Activated B cell treated with CpG ODN at 0.5 μM for 24 hours (primary cell): ENCODE measurements at regions not wholly inside any gene's neighbourhood (a gene's known extent, or its start where the extent isn't known, plus 50 kb on each side); places are given as distances from the start of the nearest gene placed in this dataset.
"Not testable (repeated sequence)": the region's sequence is repeated elsewhere in the genome, so short reads cannot be mapped to it uniquely, and the experiment has no call there.

Experiments
- ATAC-seq: fragments of 200-7000 bp; cut with Tn5 transposase; one replicate; pipeline ENCODE4 v1.10.0; 2021; ENCODE audit warnings: low read depth, mild to moderate bottlenecking, moderate library complexity
- CTCF ChIA-PET: fragments of 350-600 bp; sonication (Branson Sonifier 250); formaldehyde crosslinking; loops from one replicate; lab custom pipeline; 2021; ENCODE audit warnings: antibody characterized with exemption; lab: Charles Lee
- POLR2A ChIA-PET: fragments of 350-600 bp; sonication (Branson Sonifier 250); formaldehyde crosslinking; loops from one replicate; lab custom pipeline; 2021; ENCODE audit warnings: antibody characterized with exemption; lab: Charles Lee
- DNase-seq: peaks from one replicate; pipeline ENCODE4 v3.0.0; 2022
- H3K27ac Mint-ChIP-seq: one replicate; pipeline ENCODE4 v1.8.0; 2020; ENCODE audit warnings: mixed read lengths
- H3K27me3 Mint-ChIP-seq: one replicate; pipeline ENCODE4 v1.8.0; 2021; ENCODE audit warnings: mixed read lengths
- H3K36me3 Mint-ChIP-seq: one replicate; pipeline ENCODE4 v1.8.0; 2021; ENCODE audit warnings: low read depth, mixed read lengths
- H3K4me1 Mint-ChIP-seq: one replicate; pipeline ENCODE4 v1.8.0; 2021; ENCODE audit warnings: mixed read lengths
- H3K4me3 Mint-ChIP-seq: one replicate; pipeline ENCODE4 v1.8.0; 2020; ENCODE audit warnings: mild to moderate bottlenecking, mixed read lengths
- H3K9me3 Mint-ChIP-seq: one replicate; pipeline ENCODE4 v1.8.0; 2020; ENCODE audit warnings: mixed read lengths
- intact Hi-C: fragments of 100-400 bp; cut with micrococcal nuclease; formaldehyde crosslinking; loops from one replicate; pipeline ENCODE4 v1.15.1; 2024

GRCh38 chr2:87326754-87327153 lies 305.1 kb upstream of the PLGLB1 start:
- DNase-seq, H3K36me3 Mint-ChIP-seq, POLR2A ChIA-PET, CTCF ChIA-PET, H3K27me3 Mint-ChIP-seq, H3K4me3 Mint-ChIP-seq, H3K27ac Mint-ChIP-seq, ATAC-seq, H3K9me3 Mint-ChIP-seq, intact Hi-C loops: not testable (repeated sequence)
- H3K4me1 Mint-ChIP-seq = peaks cover 13% of the 10 kb centered on the region

- H3K9me3 Mint-ChIP-seq, H3K4me3 Mint-ChIP-seq, CTCF ChIA-PET, H3K36me3 Mint-ChIP-seq, POLR2A ChIA-PET, H3K27me3 Mint-ChIP-seq, DNase-seq, ATAC-seq, intact Hi-C loops, H3K27ac Mint-ChIP-seq: not testable (repeated sequence)
- H3K4me1 Mint-ChIP-seq = peaks cover 13% of the 10 kb centered on the region
Observed at GRCh38 chr2:87327648-87328371, 306.2 kb upstream of the PLGLB1 start.

DNA sequence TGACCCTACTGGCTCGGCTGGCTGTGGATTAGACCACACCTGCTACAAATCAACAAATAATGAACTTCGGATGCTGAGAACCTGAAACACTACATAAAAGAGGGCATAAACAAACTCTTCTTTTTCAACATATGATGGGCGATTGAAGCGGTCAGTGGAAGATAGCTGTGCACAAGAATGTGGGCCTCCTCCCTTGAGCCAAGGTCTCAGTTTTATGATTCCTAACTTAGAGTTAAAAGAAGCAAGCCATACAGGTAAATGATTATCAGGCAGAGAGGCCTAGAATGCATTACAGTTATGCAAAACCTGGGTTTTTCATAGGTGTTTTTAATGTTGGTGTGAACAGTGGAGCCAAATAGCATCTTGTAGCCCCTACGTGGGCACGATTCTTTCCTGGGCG lies 307.9 kb upstream of the PLGLB1 start:
- DNase-seq, H3K4me1 Mint-ChIP-seq, ATAC-seq, H3K27ac Mint-ChIP-seq, H3K27me3 Mint-ChIP-seq, H3K9me3 Mint-ChIP-seq, H3K36me3 Mint-ChIP-seq, CTCF ChIA-PET, H3K4me3 Mint-ChIP-seq, intact Hi-C loops, POLR2A ChIA-PET: not testable (repeated sequence)

DNA sequence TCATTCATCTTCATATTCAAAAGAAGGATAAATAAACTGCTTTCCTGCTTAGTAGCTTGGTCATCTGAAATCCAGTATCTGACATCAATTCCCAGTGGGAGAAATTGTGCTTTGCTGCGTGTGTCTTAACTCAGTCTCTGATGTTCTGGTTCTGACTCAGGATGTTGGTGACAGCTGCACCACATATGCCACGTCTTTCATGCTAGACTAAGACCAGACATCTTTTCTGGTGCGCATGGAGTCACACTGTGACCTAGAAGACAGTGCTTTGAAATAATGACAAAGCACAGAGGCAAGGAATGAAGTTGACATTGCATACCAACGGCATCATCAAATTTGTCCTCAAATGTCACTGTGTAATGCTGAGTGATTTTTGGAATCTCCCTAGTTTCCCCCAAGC lies 308.8 kb upstream of the PLGLB1 start:
- H3K27ac Mint-ChIP-seq, POLR2A ChIA-PET, H3K4me1 Mint-ChIP-seq, DNase-seq, CTCF ChIA-PET, H3K36me3 Mint-ChIP-seq, H3K27me3 Mint-ChIP-seq, H3K4me3 Mint-ChIP-seq, H3K9me3 Mint-ChIP-seq, intact Hi-C loops: not testable (repeated sequence)
- peak; percentile 76 for ATAC-seq

DNA sequence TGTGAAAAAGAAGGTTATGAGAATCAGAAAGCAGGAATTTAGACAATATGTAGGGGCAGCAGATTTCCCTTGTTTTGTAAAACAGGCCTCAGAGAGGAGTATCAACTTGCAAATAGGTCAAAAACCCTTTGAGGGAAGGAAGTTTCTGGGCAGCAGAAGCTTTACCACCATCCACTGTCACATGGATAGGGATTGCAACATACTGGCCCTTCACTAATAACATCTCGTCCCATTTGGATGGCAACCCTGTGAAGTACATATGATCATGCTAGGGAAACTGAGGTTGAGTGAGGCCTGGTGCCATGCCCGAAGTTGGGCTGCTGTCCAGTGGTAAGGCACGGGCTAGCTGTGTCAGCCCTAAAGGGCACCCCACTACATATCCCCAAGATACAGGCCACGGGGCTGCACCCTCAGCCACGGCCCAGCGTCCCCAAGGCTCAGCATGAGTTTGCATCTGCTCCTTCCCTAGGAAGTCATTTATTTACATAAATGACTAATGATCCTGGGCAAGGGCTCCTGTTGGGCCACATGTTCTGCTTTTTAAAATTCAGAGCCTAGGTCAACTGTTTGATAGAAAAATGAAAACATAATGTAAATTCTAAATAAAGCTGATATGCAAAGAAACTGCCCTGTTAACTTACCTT lies 310.4 kb upstream of the PLGLB1 start:
- H3K36me3 Mint-ChIP-seq, H3K27ac Mint-ChIP-seq, DNase-seq, H3K9me3 Mint-ChIP-seq, H3K4me3 Mint-ChIP-seq, H3K4me1 Mint-ChIP-seq, H3K27me3 Mint-ChIP-seq, POLR2A ChIA-PET, intact Hi-C loops, CTCF ChIA-PET: not testable (repeated sequence)
- peak; percentile 43 for ATAC-seq

DNA sequence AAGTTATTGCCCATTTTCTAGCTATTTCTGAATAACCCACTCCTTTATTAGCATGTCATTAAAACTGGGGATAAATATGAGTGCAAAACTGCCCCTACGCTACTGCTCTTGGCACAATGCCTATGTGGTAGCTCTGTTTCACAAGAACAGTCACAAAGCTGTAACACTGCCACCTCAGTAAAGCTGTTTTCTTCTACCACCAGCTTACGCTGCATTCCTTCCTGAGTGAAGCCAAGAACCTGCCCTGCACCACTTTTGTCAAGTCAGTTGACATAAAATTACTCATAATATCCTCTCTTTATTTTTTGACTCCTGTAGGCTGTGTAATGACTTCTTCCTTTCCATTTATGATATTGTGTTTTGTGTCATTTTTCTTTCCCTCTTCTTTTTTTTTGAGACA lies 313.2 kb upstream of the PLGLB1 start:
- H3K36me3 Mint-ChIP-seq, H3K4me1 Mint-ChIP-seq, H3K9me3 Mint-ChIP-seq, H3K27ac Mint-ChIP-seq, DNase-seq, intact Hi-C loops, CTCF ChIA-PET, H3K27me3 Mint-ChIP-seq, POLR2A ChIA-PET, H3K4me3 Mint-ChIP-seq, ATAC-seq: not testable (repeated sequence)

- H3K27me3 Mint-ChIP-seq, CTCF ChIA-PET, H3K36me3 Mint-ChIP-seq, POLR2A ChIA-PET, ATAC-seq, intact Hi-C loops, H3K27ac Mint-ChIP-seq, H3K4me1 Mint-ChIP-seq, DNase-seq, H3K9me3 Mint-ChIP-seq, H3K4me3 Mint-ChIP-seq: not testable (repeated sequence)
Observed at GRCh38 chr2:87338998-87339397, 317.4 kb upstream of the PLGLB1 start.

- H3K4me3 Mint-ChIP-seq, CTCF ChIA-PET, H3K36me3 Mint-ChIP-seq, POLR2A ChIA-PET, H3K27me3 Mint-ChIP-seq, ATAC-seq, H3K27ac Mint-ChIP-seq, H3K9me3 Mint-ChIP-seq, H3K4me1 Mint-ChIP-seq, intact Hi-C loops: not testable (repeated sequence)
- DNase-seq = peak; percentile 50
Observed at GRCh38 chr2:87341601-87342014, 320.0 kb upstream of the PLGLB1 start.

DNA sequence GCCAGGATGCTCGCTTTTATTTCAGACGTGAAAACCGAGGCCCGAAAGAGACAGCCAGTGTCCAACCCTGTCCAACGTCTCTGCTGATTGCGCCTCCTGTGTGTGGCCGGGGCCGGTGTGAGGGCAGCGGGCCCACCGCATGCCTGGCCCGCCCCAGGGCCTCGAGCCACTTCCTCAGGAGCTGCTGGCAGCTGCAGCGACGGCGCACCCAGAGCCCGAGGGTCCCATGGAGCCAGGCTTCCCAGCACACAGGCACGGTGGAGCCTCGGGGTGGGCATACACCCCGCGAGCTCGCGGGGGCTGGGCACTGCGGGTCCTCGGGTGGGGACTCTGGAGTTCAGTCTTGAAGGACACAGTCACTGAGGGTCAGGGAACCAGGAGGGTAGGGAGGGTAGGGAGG lies 320.5 kb upstream of the PLGLB1 start:
- DNase-seq, H3K27me3 Mint-ChIP-seq, H3K9me3 Mint-ChIP-seq, H3K4me3 Mint-ChIP-seq, POLR2A ChIA-PET, CTCF ChIA-PET, H3K36me3 Mint-ChIP-seq, H3K27ac Mint-ChIP-seq, intact Hi-C loops, H3K4me1 Mint-ChIP-seq, ATAC-seq: not testable (repeated sequence)

DNA sequence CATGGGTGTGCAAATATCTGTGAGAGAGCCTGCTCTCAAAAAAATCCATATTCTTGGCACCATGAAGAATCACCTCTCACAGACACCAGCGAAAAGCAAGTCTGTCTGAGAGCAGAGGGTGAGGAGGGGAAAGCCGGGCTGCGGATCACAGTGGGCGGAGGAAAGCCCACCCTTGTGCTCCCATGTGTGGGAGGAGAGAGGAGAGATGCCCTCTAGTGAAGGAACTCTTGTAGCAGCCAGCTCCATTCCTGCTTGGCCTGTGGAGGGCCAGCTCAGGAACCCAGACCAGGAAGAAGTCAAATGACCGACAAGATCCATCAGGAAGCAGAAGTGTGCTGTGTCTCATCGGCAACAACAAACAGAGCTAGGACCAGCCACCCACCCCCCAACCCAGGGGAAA lies 321.7 kb upstream of the PLGLB1 start:
- H3K36me3 Mint-ChIP-seq, intact Hi-C loops, CTCF ChIA-PET, ATAC-seq, H3K4me3 Mint-ChIP-seq, H3K9me3 Mint-ChIP-seq, H3K27me3 Mint-ChIP-seq, DNase-seq, H3K4me1 Mint-ChIP-seq, H3K27ac Mint-ChIP-seq, POLR2A ChIA-PET: not testable (repeated sequence)

DNA sequence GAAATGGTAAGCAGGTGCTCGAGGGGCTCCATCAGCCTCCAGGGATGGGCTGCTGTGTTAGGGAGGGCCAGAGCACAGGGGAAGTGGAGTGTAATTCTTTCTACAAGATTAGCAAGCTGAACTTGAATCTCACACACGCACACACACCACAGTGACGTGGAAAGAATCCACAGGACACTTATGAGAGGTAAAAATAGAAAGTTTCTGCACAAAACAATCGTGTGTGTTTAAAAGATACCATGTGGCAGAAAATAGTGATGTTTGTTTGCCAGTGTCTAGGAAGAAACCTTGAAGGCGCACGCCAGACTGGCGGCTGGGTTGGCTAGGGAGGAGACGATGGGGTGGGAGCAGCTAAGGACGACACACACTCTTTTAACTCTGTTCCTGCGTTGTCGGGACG lies 323.6 kb upstream of the PLGLB1 start:
- POLR2A ChIA-PET, CTCF ChIA-PET, H3K27ac Mint-ChIP-seq, H3K4me3 Mint-ChIP-seq, DNase-seq, ATAC-seq, H3K9me3 Mint-ChIP-seq, H3K36me3 Mint-ChIP-seq, H3K4me1 Mint-ChIP-seq, intact Hi-C loops, H3K27me3 Mint-ChIP-seq: not testable (repeated sequence)

- ATAC-seq, H3K27ac Mint-ChIP-seq, H3K4me1 Mint-ChIP-seq, CTCF ChIA-PET, POLR2A ChIA-PET, H3K4me3 Mint-ChIP-seq, H3K27me3 Mint-ChIP-seq, intact Hi-C loops, DNase-seq, H3K36me3 Mint-ChIP-seq, H3K9me3 Mint-ChIP-seq: not testable (repeated sequence)
Observed at GRCh38 chr2:87348556-87348955, 326.9 kb upstream of the PLGLB1 start.
